GM12872 (cell line): ENCODE measurements at regions not wholly inside any gene's neighbourhood (a gene's known extent, or its start where the extent isn't known, plus 50 kb on each side); places are given as distances from the start of the nearest gene placed in this dataset.

ENCODE experiments used
- CTCF ChIP-seq: IDR thresholded peaks from 3 replicates; pipeline ENCODE4 v1.5.1; 2011; ENCODE audit warnings: low read depth, mild to moderate bottlenecking, low read length, moderate library complexity; ENCODE audit not compliant: insufficient read depth

- no peak for TF ChIP-seq CTCF
Observed at GRCh38 chr6:135592276-135592675, 94.7 kb upstream of the AHI1 start.

GRCh38 chr6:135594000-135594399, 96.5 kb upstream of the AHI1 start:
- no peak for TF ChIP-seq CTCF

- no peak for TF ChIP-seq CTCF
Observed at GRCh38 chr6:135600086-135600702, 102.7 kb upstream of the AHI1 start.

GRCh38 chr6:135600931-135601330, 103.4 kb upstream of the AHI1 start:
- no peak for TF ChIP-seq CTCF

GRCh38 chr6:135601857-135602256, 104.3 kb upstream of the AHI1 start:
- TF ChIP-seq CTCF, result no peak

GRCh38 chr6:135603249-135603648, 105.7 kb upstream of the AHI1 start:
- TF ChIP-seq CTCF, result no peak

- TF ChIP-seq CTCF, result no peak
Observed at GRCh38 chr6:135604035-135604860, 106.7 kb upstream of the AHI1 start.
